Keratinocyte (primary cell): ENCODE measurements at regions not wholly inside any gene's neighbourhood (a gene's known extent, or its start where the extent isn't known, plus 50 kb on each side); places are given as distances from the start of the nearest gene placed in this dataset.

Source experiments
- DNase-seq: peaks from one replicate; pipeline ENCODE4 v3.0.0-alpha.2; 2011; ENCODE audit warnings: low read depth, missing footprints, low spot score
- FAIRE-seq: peaks from 2 replicates; lab custom pipeline; 2011; peaks lifted over from hg19 to GRCh38; lab: Jason Lieb, UNC
- H2AFZ ChIP-seq: 2 replicates; pipeline ENCODE4 v1.6.0; 2012; ENCODE audit warnings: low read length, control low read depth, inconsistent platforms; ENCODE audit not compliant: control insufficient read depth
- H3K27ac ChIP-seq: 2 replicates; pipeline ENCODE4 v1.5.1; 2011; ENCODE audit warnings: low read length; ENCODE audit not compliant: control insufficient read depth, insufficient read depth
- H3K27me3 ChIP-seq: 3 replicates; pipeline ENCODE4 v1.6.0; 2011; ENCODE audit warnings: low read length; ENCODE audit not compliant: control insufficient read depth, insufficient read depth; ENCODE audit errors: extremely low read depth
- H3K36me3 ChIP-seq, 2 experiments: 2 replicates in 1 of 2; 3 replicates in 1 of 2; pipeline ENCODE4 v1.5.1; 2011; ENCODE audit warnings: low read length in 2 of 2, mild to moderate bottlenecking in 1 of 2; ENCODE audit not compliant: control insufficient read depth in 2 of 2, insufficient read depth in 2 of 2; ENCODE audit errors: extremely low read depth in 1 of 2
- H3K4me1 ChIP-seq: 3 replicates; pipeline ENCODE4 v1.5.1; 2011; ENCODE audit warnings: low read length; ENCODE audit not compliant: control insufficient read depth, insufficient read depth; ENCODE audit errors: extremely low read depth
- H3K4me2 ChIP-seq: 3 replicates; pipeline ENCODE4 v1.6.0; 2011; ENCODE audit warnings: low read depth, low read length; ENCODE audit not compliant: control insufficient read depth, insufficient read depth; ENCODE audit errors: extremely low read depth
- H3K4me3 ChIP-seq, 3 experiments: fragments of 200-600 bp in 1 of 3; sonication (generic) in 1 of 3; 2 replicates in 2 of 3; 3 replicates in 1 of 3; pipeline ENCODE4 v1.5.1; 2011 to 2016; ENCODE audit warnings: low read length in 3 of 3, mild to moderate bottlenecking in 3 of 3, control low read depth in 2 of 3, inconsistent platforms in 1 of 3, low read depth in 1 of 3, mixed read lengths in 1 of 3, mixed run types in 1 of 3, moderate library complexity in 1 of 3; ENCODE audit not compliant: control insufficient read depth in 2 of 3, insufficient read depth in 2 of 3; ENCODE audit errors: extremely low read depth in 1 of 3
- H3K79me2 ChIP-seq: 2 replicates; pipeline ENCODE4 v1.6.0; 2012; ENCODE audit warnings: low read length; ENCODE audit not compliant: control insufficient read depth, insufficient read depth
- H3K9ac ChIP-seq: 3 replicates; pipeline ENCODE4 v1.6.0; 2011; ENCODE audit warnings: low read length; ENCODE audit not compliant: control insufficient read depth, insufficient read depth; ENCODE audit errors: extremely low read depth
- H3K9me1 ChIP-seq: 3 replicates; pipeline ENCODE4 v1.6.0; 2011; ENCODE audit warnings: low read length; ENCODE audit not compliant: control insufficient read depth, insufficient read depth; ENCODE audit errors: extremely low read depth
- H3K9me3 ChIP-seq: 2 replicates; pipeline ENCODE4 v1.5.1; 2012; ENCODE audit warnings: low read depth, low read length; ENCODE audit not compliant: control insufficient read depth
- H4K20me1 ChIP-seq: 3 replicates; pipeline ENCODE4 v1.6.0; 2011; ENCODE audit warnings: low read length; ENCODE audit not compliant: control insufficient read depth, insufficient read depth; ENCODE audit errors: extremely low read depth
- CTCF ChIP-seq, 3 experiments: IDR thresholded peaks in 1 of 3; conservative IDR thresholded peaks in 1 of 3; optimal IDR thresholded peaks in 1 of 3; 2 replicates in 2 of 3; 3 replicates in 1 of 3; pipeline versions ENCODE3 to v1.5.1; 2011; ENCODE audit warnings: low read length in 3 of 3, mild to moderate bottlenecking in 3 of 3, moderate library complexity in 2 of 3, control low read depth in 1 of 3, inconsistent platforms in 1 of 3; ENCODE audit not compliant: insufficient read depth in 2 of 3; ENCODE audit errors: extremely low read depth in 1 of 3
- EZH2 ChIP-seq: IDR thresholded peaks from one replicate; pipeline ENCODE4 v1.6.1; 2012; ENCODE audit warnings: inconsistent platforms, mild to moderate bottlenecking, low read length, moderate library complexity
- dilution Hi-C: fragments of 300-500 bp; cut with MboI; formaldehyde crosslinking; loops from one replicate; pipeline ENCODE4 v1.7.0; 2020; ENCODE audit warnings: low sequenced_read_pairs; ENCODE audit not compliant: extremely low pct_ligation_motif_present

GRCh38 chr4:122017296-122017695, 65.4 kb upstream of the TRPC3 start:
- Histone ChIP-seq H3K9me3 (no peaks in the 10 kb centered on the region), H3K27me3 (peaks cover 5% of the 10 kb centered on the region), H4K20me1 (no peaks in the 10 kb centered on the region), H3K36me3 (no peaks in the 10 kb centered on the region), H3K4me1 (no peaks in the 10 kb centered on the region), H3K4me2 (no peak overlapping the region), H3K27ac (no peak overlapping the region), H3K9me1 (no peaks in the 10 kb centered on the region), H2AFZ (no peak overlapping the region), H3K4me3 (no peak overlapping the region), H3K9ac (no peak overlapping the region), H3K79me2 (no peaks in the 10 kb centered on the region)
- TF ChIP-seq EZH2 (no peak), CTCF (optimal IDR thresholded peaks at IDR 0.05 in 1 of 3, IDR thresholded peaks at IDR 0.05 in 1 of 3, conservative IDR thresholded peaks at IDR 0.05 in 1 of 3; ENCODE audit: extremely low read depth in 1 of 3, insufficient read depth in 2 of 3, low read length in 3 of 3) (no peak)
- DNase-seq (no peak), FAIRE-seq (no peak)
- dilution Hi-C loops = no loop called here

- H3K9me1 ChIP-seq = no peaks in the 10 kb centered on the region
- no peaks in the 10 kb centered on the region for H4K20me1 ChIP-seq
- DNase-seq (no peak), FAIRE-seq (no peak)
- no peak overlapping the region for H3K27ac ChIP-seq
- H2AFZ ChIP-seq = no peak overlapping the region
- dilution Hi-C loops = no loop called here
- H3K9ac ChIP-seq = no peak overlapping the region
- H3K4me1 ChIP-seq = no peaks in the 10 kb centered on the region
- H3K27me3 ChIP-seq = peaks cover 5% of the 10 kb centered on the region
- H3K36me3 ChIP-seq = no peaks in the 10 kb centered on the region
- H3K9me3 ChIP-seq = no peaks in the 10 kb centered on the region
- TF ChIP-seq CTCF (optimal IDR thresholded peaks at IDR 0.05 in 1 of 3, IDR thresholded peaks at IDR 0.05 in 1 of 3, conservative IDR thresholded peaks at IDR 0.05 in 1 of 3; ENCODE audit: extremely low read depth in 1 of 3, insufficient read depth in 2 of 3, low read length in 3 of 3) (no peak), EZH2 (no peak)
- no peak overlapping the region for H3K4me3 ChIP-seq
- H3K4me2 ChIP-seq = no peak overlapping the region
- H3K79me2 ChIP-seq = no peaks in the 10 kb centered on the region
Observed at GRCh38 chr4:122015203-122015602, 63.3 kb upstream of the TRPC3 start.
